ENCODE measurements at regions not wholly inside any gene's neighbourhood (a gene's known extent, or its start where the extent isn't known, plus 50 kb on each side); places are given as distances from the start of the nearest gene placed in this dataset.
A peak's percentile ranks its signal among the peaks of the same experiment; 100 is the strongest.
"Not testable (repeated sequence)": the region's sequence is repeated elsewhere in the genome, so short reads cannot be mapped to it uniquely, and the experiment has no call there.

DNA sequence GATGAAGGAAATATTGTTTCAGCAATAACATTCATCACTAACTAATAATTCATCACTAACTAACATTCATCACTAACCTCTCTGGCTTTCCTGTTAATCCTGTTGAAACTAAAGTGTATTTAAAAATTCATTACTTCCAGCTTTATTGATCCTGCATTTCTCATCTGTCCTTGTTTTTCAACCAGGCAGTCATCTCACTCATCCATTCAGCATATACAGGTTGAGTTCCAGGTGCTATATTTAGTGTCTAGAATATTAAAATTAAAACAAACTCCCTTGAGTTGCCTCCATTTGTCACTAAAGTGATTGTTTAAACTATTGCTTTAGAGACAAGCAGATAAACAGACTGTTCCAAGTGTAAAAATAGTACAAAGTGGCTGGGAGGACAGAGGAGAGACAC, 58.1 kb downstream of the ATXN7L3B start:
- DNase-seq = no peak

DNA sequence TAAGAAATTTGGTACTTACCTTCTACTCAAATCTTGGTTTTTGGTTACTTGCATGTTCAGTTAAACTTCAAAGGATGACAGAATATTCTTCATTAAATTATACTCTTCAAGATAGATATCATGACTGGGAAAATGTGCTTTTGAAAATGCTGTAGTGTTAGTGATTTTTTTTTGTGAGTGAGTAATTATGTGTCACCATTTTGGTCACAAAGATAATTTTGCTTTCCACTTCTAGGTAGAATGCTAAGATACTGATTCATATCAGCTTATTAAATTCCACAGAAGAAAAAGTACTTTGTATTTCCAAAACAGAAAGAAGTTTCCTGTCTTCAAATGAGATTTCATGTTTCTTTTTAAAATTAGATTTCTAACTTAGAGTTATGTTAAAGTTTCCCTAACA, 61.2 kb downstream of the ATXN7L3B start:
- no peak for DNase-seq

- no peak for DNase-seq
Observed at GRCh38 chr12:74599932-74600331, 62.3 kb downstream of the ATXN7L3B start.

DNA sequence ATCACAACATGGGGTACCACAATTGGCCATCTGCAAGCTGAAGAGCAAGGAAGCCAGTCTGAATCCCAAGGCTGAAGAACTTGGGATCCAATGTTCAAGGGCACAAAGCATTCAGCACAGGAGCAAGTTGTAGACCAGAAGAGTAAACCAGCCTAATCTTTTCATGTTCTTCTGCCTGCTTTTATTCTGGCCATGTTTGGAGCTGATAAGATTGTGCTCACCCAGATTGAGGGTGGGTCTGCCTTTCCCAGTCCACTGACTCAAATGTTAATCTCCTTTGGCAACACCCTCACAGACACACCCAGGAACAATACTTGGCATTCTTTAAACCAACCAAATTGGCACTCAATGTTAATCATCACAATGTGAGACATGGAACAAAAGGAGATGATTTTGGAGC, 63.2 kb downstream of the ATXN7L3B start:
- DNase-seq = not testable (repeated sequence)

- no peak for DNase-seq
Observed at GRCh38 chr12:74602881-74603672, 65.4 kb downstream of the ATXN7L3B start.

- no peak for DNase-seq
Observed at GRCh38 chr12:74608231-74608775, 70.7 kb downstream of the ATXN7L3B start.

GRCh38 chr12:74610711-74611110, 73.1 kb downstream of the ATXN7L3B start:
- no peak for DNase-seq

DNA sequence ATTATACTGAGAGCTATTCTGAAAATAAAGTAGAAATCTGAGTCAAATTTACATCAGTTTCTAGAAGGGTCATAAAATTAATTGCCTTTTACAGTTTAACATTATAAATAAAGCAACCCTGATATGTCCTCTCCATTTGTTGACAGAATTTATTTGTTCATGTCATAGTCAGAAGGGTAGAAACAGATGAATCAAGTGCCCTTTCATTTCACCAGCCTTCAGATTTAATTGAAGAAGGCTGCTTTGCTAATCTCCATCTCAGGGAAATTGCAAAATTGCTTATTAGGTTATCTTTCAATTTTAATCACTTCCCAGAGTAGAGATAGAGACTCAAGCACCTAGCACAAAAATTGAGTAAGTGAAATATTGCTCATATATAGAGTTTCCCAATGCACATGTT, 76.8 kb downstream of the ATXN7L3B start:
- no peak for DNase-seq

DNA sequence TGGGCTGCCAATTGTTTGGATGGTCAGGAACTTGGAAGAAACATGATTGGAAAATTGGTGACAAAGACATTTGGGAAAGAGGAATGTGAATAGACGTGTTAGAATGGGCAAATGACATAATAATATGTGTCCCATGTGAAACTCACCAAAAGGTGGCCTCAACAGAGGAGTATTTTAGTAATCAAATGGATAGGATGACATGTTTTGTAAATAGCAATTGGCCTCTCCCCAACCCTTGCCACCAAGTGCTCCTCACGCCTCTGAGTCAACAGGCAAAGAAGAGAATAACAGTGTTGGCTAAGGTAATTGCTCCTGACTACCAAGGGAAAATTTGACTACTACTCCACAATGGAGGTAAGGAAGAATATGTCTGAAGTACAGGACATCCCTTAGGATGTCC, 81.4 kb downstream of the ATXN7L3B start:
- DNase-seq = no peak

GRCh38 chr12:74619884-74620283, 82.2 kb downstream of the ATXN7L3B start:
- no peak for DNase-seq

DNA sequence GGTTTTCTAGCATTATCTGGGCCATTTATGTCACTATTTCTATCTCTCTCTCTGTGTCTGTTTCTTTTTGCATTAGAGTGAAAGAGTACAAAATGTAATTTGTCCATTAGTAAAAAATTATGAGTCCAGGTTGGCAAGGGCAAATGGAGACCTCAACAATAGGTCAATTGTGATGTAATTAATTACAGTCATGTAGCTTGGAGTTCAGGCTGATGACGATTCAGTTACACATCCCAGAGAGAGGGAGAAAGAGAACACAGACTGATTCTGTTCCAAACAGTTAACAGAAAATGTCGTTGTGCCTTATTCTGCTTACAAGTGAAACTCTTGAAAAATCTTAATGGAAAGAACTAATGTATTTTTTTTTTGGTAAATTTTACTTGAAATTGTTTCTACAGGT, 83.3 kb downstream of the ATXN7L3B start:
- DNase-seq = no peak

DNA sequence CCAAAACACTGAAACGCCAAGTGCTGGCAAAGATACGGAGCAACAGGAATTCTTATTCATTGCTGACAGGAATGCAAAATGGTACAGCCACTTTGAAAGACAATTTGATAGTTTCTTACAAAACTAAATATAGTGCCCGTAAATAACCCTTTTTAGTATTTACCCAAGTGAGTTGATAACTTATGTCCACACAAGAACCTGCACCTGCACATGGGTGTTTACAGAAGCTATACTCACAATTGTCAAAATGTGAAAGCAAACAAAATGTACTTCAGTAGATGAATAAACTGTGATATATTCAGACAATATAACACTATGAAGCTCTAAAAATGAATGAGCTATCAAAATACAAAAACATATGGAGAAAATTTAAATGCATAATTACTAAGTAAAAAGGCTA, 86.6 kb downstream of the ATXN7L3B start:
- DNase-seq = no peak

DNA sequence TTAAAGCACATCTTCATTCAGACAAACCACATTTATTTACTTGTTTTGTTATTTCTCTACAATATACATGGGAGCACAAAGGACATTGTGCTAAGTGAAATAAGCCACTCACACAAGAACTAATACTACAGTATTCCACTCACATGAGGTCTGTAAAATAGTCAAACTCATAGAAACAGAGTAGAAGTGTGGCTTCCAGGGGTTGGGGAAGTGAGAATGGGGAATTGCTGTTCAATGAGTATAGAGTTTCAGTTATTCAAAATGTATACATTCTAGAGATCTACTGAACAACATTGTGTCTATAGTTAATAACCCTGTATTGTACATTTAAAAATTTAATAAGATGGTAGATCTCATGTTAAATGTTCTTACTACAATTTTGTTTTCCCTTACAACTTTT, 88.8 kb downstream of the ATXN7L3B start:
- no peak for DNase-seq

- DNase-seq = no peak
Observed at GRCh38 chr12:74641262-74641661, 103.6 kb downstream of the ATXN7L3B start.

- no peak for DNase-seq
Observed at GRCh38 chr12:74641694-74642093, 104.1 kb downstream of the ATXN7L3B start.

GRCh38 chr12:74644681-74645080, 107.0 kb downstream of the ATXN7L3B start:
- DNase-seq = no peak

DNA sequence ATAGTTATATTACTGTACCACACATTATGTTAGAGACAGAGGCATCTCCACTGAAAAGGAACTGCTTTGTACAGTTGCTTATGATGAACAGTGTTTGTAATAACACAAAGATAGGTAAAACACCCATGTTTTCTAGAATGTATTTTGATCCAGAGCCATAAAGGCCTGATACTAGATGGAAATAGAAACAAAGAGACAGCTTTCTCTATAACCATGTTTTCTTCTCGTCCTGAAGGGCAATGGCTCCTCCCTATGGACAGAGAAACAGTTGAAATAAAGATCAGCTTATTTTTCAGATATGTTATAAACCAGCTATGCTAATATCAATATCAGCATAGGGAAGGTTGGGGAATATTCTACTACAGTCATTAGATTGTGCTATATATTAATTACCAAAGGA, 109.2 kb downstream of the ATXN7L3B start:
- peak in 2 of 3 donors; percentile 3 to 19 for DNase-seq

DNA sequence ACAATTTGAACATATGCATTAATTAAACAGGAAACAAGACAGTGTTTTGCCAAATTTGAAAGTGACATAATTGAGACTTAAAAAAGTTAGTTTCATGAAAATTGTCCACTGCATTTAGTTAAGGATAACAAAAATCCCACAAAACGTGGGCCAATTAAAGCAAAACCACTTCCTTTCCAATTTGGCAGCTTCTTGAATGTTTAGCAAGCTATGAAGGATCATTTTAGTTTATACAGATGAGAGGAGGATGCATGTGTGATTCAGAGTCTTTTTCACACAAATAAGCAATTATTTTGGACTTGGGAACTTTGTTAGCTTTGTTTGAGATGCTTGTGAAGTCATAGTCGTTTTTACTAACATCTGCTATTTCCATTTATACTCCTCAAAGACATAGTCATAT, 109.6 kb downstream of the ATXN7L3B start:
- peak in 1 of 3 donors; percentile 4 for DNase-seq

- no peak for DNase-seq
Observed at GRCh38 chr12:74656251-74656650, 118.6 kb downstream of the ATXN7L3B start.

DNA sequence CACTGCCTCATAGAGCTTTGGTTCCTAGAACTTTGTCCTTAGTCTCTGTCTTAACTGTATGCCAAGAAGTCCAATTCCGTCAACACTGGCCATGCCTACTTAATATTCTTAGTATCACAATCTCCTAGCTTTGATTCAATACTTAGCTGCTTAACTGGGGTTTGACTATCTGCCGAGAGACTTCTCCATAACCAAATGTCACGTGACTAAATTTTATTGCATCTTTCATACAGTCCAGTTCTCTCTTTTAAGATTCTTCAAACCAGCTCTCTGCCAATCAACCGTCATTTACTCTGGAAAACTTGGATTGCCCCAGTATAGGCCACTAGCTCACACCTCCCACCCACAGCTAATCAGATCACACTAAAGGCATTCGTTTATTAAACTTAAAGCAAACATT, 122.8 kb downstream of the ATXN7L3B start:
- DNase-seq = no peak

- no peak for DNase-seq
Observed at GRCh38 chr12:74663958-74664357, 126.3 kb downstream of the ATXN7L3B start.

GRCh38 chr12:74665690-74666089, 128.1 kb downstream of the ATXN7L3B start:
- DNase-seq = no peak

- DNase-seq = no peak
Observed at GRCh38 chr12:74671421-74671820, 133.8 kb downstream of the ATXN7L3B start.

- DNase-seq = not testable (repeated sequence)
Observed at GRCh38 chr12:74676955-74677354, 139.3 kb downstream of the ATXN7L3B start.
